HL-60 (cell line): ENCODE measurements at regions not wholly inside any gene's neighbourhood (a gene's known extent, or its start where the extent isn't known, plus 50 kb on each side); places are given as distances from the start of the nearest gene placed in this dataset.

ENCODE experiments used
- CTCF ChIP-seq: IDR thresholded peaks from one replicate; pipeline ENCODE4 v1.5.1; 2011; ENCODE audit warnings: low read length, control low read depth, inconsistent platforms; ENCODE audit not compliant: insufficient read depth
- GABPA ChIP-seq: IDR thresholded peaks from 2 replicates; pipeline ENCODE4 v1.6.1; 2012; ENCODE audit warnings: low read depth
- POLR2AphosphoS5 ChIP-seq: IDR thresholded peaks from 2 replicates; pipeline ENCODE4 v1.6.1; 2012; ENCODE audit warnings: low read depth
- REST ChIP-seq: IDR thresholded peaks from 2 replicates; pipeline ENCODE4 v1.6.1; 2012; ENCODE audit warnings: low read depth; ENCODE audit not compliant: insufficient replicate concordance
- SPI1 ChIP-seq: IDR thresholded peaks from 2 replicates; pipeline ENCODE4 v1.6.1; 2012; ENCODE audit warnings: low read depth, mild to moderate bottlenecking, borderline replicate concordance

DNA sequence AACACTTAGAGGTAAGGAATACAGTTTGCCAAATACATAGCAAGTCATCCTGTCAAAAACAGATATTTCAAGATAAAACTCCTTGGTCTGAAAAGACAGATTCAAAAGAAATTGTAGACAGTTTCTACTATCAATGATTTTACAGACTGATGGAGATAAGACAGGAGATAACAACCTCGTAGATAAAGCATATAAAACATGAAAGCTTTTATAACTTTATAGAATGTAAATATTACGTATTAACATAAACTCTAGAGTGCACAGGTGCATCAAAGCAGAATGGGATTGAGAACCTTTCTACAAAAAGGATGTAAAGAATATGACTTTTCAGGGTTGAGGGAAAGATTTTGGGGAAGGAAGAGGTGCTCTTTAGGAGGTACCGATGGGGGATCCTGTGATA lies 158.0 kb upstream of the CENPW start:
- TF ChIP-seq CTCF (no peak), REST (no peak), POLR2AphosphoS5 (no peak), SPI1 (no peak), GABPA (no peak)
